HEK293 (cell line): ENCODE measurements at regions not wholly inside any gene's neighbourhood (a gene's known extent, or its start where the extent isn't known, plus 50 kb on each side); places are given as distances from the start of the nearest gene placed in this dataset.
A peak's percentile ranks its signal among the peaks of the same experiment; 100 is the strongest.
"Not testable (repeated sequence)": the region's sequence is repeated elsewhere in the genome, so short reads cannot be mapped to it uniquely, and the experiment has no call there.

ENCODE experiments used
- CTCF ChIA-PET: fragments of 350-600 bp; formaldehyde crosslinking; extraction: SDS; loops from one replicate; lab custom pipeline; 2021; ENCODE audit warnings: antibody characterized with exemption; lab: Yijun Ruan, JAX
- POLR2A ChIA-PET: fragments of 300-600 bp; formaldehyde crosslinking; extraction: SDS; loops from one replicate; lab custom pipeline; 2020; ENCODE audit warnings: antibody characterized with exemption, inconsistent platforms; lab: Yijun Ruan, JAX
- H3K27ac ChIP-seq: fragments of 200-500 bp; sonication (Bioruptor generic); 2 replicates; pipeline ENCODE4 v1.5.1; 2014; ENCODE audit warnings: low read depth, low read length, control low read depth, inconsistent platforms; ENCODE audit errors: extremely low read depth
- H3K36me3 ChIP-seq, 2 experiments: fragments of 200-500 bp in 1 of 2; sonication (Bioruptor generic) in 1 of 2; 1 replicate in 1 of 2; 2 replicates in 1 of 2; pipeline ENCODE4 v1.5.1; 2014 to 2017; ENCODE audit warnings: inconsistent platforms in 2 of 2, low read length in 2 of 2; ENCODE audit not compliant: control insufficient read depth in 2 of 2, insufficient read depth in 1 of 2
- H3K4me1 ChIP-seq: fragments of 200-500 bp; sonication (Bioruptor generic); 2 replicates; pipeline ENCODE4 v1.5.1; 2014; ENCODE audit warnings: mild to moderate bottlenecking, low read length, inconsistent platforms; ENCODE audit not compliant: control insufficient read depth, insufficient read depth
- H3K4me3 ChIP-seq: 2 replicates; pipeline ENCODE4 v1.5.1; 2011; ENCODE audit warnings: low read depth, mild to moderate bottlenecking, control low read depth, low read length, moderate library complexity
- H3K9me3 ChIP-seq: fragments of 200-500 bp; sonication (Bioruptor generic); 2 replicates; pipeline ENCODE4 v1.5.1; 2014; ENCODE audit warnings: low read depth, low read length, inconsistent platforms; ENCODE audit not compliant: control insufficient read depth, insufficient read depth
- BCL11A ChIP-seq: fragments of 450-650 bp; formaldehyde crosslinking; IDR thresholded peaks from 2 replicates; pipeline ENCODE4 v1.5.1; 2016; ENCODE audit warnings: low read depth, missing biosample characterization, missing genetic modification characterization
- GFI1B ChIP-seq: fragments of 450-650 bp; formaldehyde crosslinking; IDR thresholded peaks from 2 replicates; pipeline ENCODE4 v1.5.1; 2016; ENCODE audit warnings: missing biosample characterization, missing genetic modification characterization
- ZNF112 ChIP-seq: fragments of 450-650 bp; formaldehyde crosslinking; IDR thresholded peaks from 2 replicates; pipeline ENCODE4 v1.5.0; 2017; ENCODE audit warnings: missing biosample characterization, missing genetic modification characterization
- ZNF146 ChIP-seq: fragments of 450-650 bp; formaldehyde crosslinking; IDR thresholded peaks from 2 replicates; pipeline ENCODE4 v1.5.1; 2016; ENCODE audit warnings: missing biosample characterization, missing genetic modification characterization
- ZNF175 ChIP-seq: fragments of 450-650 bp; formaldehyde crosslinking; IDR thresholded peaks from 2 replicates; pipeline ENCODE4 v1.5.1; 2016; ENCODE audit warnings: missing biosample characterization, missing genetic modification characterization
- ZNF184 ChIP-seq: fragments of 450-650 bp; IDR thresholded peaks from 2 replicates; pipeline ENCODE4 v1.5.1; 2018; ENCODE audit warnings: missing biosample characterization, mild to moderate bottlenecking, missing genetic modification characterization
- ZNF19 ChIP-seq: fragments of 450-650 bp; formaldehyde crosslinking; IDR thresholded peaks from 2 replicates; pipeline ENCODE4; 2016; ENCODE audit warnings: missing biosample characterization, missing genetic modification characterization, low read depth
- ZNF23 ChIP-seq: fragments of 450-650 bp; formaldehyde crosslinking; IDR thresholded peaks from 2 replicates; pipeline ENCODE4 v1.5.1; 2016; ENCODE audit warnings: missing biosample characterization, missing genetic modification characterization, borderline replicate concordance
- ZNF362 ChIP-seq: fragments of 450-650 bp; formaldehyde crosslinking; IDR thresholded peaks from 2 replicates; pipeline ENCODE4 v1.5.1; 2016; ENCODE audit warnings: missing biosample characterization, missing genetic modification characterization
- ZNF513 ChIP-seq: fragments of 450-650 bp; IDR thresholded peaks from 2 replicates; pipeline ENCODE4 v1.5.1; 2018; ENCODE audit warnings: missing biosample characterization, missing genetic modification characterization
- ZNF623 ChIP-seq: fragments of 450-650 bp; formaldehyde crosslinking; IDR thresholded peaks from 2 replicates; pipeline ENCODE4 v1.5.1; 2016; ENCODE audit warnings: missing biosample characterization, missing genetic modification characterization
- TF ChIP-seq, protein P1 (sequence below): fragments of 450-650 bp; formaldehyde crosslinking; IDR thresholded peaks from 2 replicates; pipeline ENCODE4 v1.5.1; 2016; ENCODE audit warnings: missing biosample characterization, missing genetic modification characterization
- TF ChIP-seq, protein P2 (sequence below): fragments of 450-650 bp; formaldehyde crosslinking; IDR thresholded peaks from 2 replicates; pipeline ENCODE4; 2016; ENCODE audit warnings: missing biosample characterization, missing genetic modification characterization

DNA sequence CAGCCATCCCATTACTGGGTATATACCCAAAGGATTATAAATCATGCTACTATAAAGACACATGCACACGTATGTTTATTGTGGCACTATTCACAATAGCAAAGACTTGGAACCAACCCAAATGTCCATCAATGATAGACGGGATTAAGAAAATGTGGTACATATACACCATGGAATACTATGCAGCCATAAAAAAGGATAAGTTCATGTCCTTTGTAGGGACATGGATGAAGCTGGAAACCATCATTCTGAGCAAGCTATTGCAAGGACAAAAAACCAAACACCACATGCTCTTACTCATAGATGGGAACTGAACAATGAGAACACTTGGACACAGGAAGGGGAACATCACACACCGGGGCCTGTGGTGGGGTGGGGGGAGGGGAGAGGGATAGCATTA lies 285.7 kb downstream of the SIPA1L2 start:
- CTCF ChIA-PET, H3K4me1 ChIP-seq, H3K36me3 ChIP-seq, H3K27ac ChIP-seq, H3K4me3 ChIP-seq, H3K9me3 ChIP-seq, POLR2A ChIA-PET: not testable (repeated sequence)
- TF ChIP-seq ZNF146 (tag by site-specific recombination) = peak; percentile 92

GRCh38 chr1:232340446-232340845 lies 289.5 kb downstream of the SIPA1L2 start:
- H3K4me3 ChIP-seq = no peak overlapping the region
- TF ChIP-seq ZNF112 (tag by site-specific recombination) = no peak
- TF ChIP-seq, protein P1, sequence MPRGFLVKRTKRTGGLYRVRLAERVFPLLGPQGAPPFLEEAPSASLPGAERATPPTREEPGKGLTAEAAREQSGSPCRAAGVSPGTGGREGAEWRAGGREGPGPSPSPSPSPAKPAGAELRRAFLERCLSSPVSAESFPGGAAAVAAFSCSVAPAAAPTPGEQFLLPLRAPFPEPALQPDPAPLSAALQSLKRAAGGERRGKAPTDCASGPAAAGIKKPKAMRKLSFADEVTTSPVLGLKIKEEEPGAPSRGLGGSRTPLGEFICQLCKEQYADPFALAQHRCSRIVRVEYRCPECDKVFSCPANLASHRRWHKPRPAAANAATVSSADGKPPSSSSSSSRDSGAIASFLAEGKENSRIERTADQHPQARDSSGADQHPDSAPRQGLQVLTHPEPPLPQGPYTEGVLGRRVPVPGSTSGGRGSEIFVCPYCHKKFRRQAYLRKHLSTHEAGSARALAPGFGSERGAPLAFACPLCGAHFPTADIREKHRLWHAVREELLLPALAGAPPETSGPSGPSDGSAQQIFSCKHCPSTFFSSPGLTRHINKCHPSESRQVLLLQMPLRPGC (tag by site-specific recombination) = no peak
- POLR2A ChIA-PET = no interaction called here
- H3K27ac ChIP-seq = no peak overlapping the region
- no peaks in the 10 kb centered on the region for H3K4me1 ChIP-seq
- CTCF ChIA-PET = interaction anchor here (0.7 to 0.9 kb wide), 2 partner anchors 8 to 19 kb away, joined by 3 read pairs; no protein-coding TSS in a partner anchor
- no peaks in the 10 kb centered on the region for H3K36me3 ChIP-seq
- H3K9me3 ChIP-seq = no peaks in the 10 kb centered on the region

DNA sequence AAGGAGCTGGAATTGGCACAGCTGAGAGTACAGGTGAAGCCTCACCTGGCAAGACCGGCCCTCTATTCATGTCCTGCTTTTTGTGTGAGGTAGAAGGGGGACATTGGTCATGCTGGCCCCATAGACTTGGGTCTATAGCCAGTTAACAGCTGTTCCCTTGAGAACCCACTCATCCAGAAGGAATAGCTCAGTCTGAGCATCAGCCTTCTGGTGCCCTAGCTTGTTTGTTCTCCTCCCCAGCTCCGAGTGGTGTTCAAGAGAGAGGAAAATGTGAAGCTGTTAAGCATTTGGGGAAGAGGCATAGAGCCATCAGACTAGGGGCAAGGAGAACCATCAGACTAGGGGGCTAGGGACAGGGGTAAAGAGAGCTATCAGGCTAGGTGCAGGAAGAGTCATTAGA lies 290.9 kb downstream of the SIPA1L2 start:
- POLR2A ChIA-PET = no interaction called here
- no peaks in the 10 kb centered on the region for H3K4me1 ChIP-seq
- H3K4me3 ChIP-seq = no peak overlapping the region
- TF ChIP-seq BCL11A (tag by site-specific recombination) (no peak), ZNF23 (tag by site-specific recombination) (no peak), ZNF175 (tag by site-specific recombination) (no peak), ZNF184 (tag by site-specific recombination) (no peak), ZNF623 (tag by site-specific recombination) (no peak), ZNF146 (tag by site-specific recombination) (no peak), ZNF362 (tag by site-specific recombination) (no peak), GFI1B (tag by site-specific recombination) (no peak), ZNF513 (no peak), ZNF19 (no peak)
- TF ChIP-seq, protein P2, sequence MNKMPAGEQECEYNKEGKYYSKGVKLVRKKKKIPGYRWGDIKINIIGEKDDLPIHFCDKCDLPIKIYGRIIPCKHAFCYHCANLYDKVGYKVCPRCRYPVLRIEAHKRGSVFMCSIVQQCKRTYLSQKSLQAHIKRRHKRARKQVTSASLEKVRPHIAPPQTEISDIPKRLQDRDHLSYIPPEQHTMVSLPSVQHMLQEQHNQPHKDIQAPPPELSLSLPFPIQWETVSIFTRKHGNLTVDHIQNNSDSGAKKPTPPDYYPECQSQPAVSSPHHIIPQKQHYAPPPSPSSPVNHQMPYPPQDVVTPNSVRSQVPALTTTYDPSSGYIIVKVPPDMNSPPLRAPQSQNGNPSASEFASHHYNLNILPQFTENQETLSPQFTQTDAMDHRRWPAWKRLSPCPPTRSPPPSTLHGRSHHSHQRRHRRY (tag by site-specific recombination) = no peak
- CTCF ChIA-PET = no interaction called here
- no peak overlapping the region for H3K27ac ChIP-seq
- no peaks in the 10 kb centered on the region for H3K9me3 ChIP-seq
- no peaks in the 10 kb centered on the region for H3K36me3 ChIP-seq
